HCT116 (cell line): ENCODE measurements at regions not wholly inside any gene's neighbourhood (a gene's known extent, or its start where the extent isn't known, plus 50 kb on each side); places are given as distances from the start of the nearest gene placed in this dataset.

Source experiments
- ATAC-seq: fragments of 200-7000 bp; cut with Tn5 transposase; 2 replicates; pipeline ENCODE4 v1.9.1; 2020; ENCODE audit warnings: mild to moderate bottlenecking, moderate library complexity
- BruUV-seq: library from RNA; stranded (reverse); fragments of 400-500 nt; replicated peaks from 2 replicates; lab custom pipeline; 2021; lab: Mats Ljungman, UMichigan
- CTCF ChIA-PET: fragments of 300-600 bp; sonication (Branson Sonifier 250); formaldehyde crosslinking; loops from one replicate; lab custom pipeline; 2021; ENCODE audit warnings: antibody characterized with exemption; lab: Charles Lee
- POLR2A ChIA-PET: fragments of 300-600, 350-600 bp; sonication (Branson Sonifier 250); formaldehyde crosslinking; loops from one replicate; lab custom pipeline; 2021; ENCODE audit warnings: antibody characterized with exemption; lab: Charles Lee
- RAD21 ChIA-PET, 2 experiments: fragments of 300-600 bp; sonication (Branson Sonifier 250); formaldehyde crosslinking; loops; one replicate each; lab custom pipeline; 2023; ENCODE audit warnings: low total read pairs in 2 of 2; ENCODE audit not compliant: uncharacterized antibody in 2 of 2, unreplicated experiment in 2 of 2, low non-redundant PET in 1 of 2; lab: Charles Lee
- DNase-seq: peaks from one replicate; pipeline ENCODE4 v3.0.0-alpha.2; 2010; ENCODE audit warnings: low read depth, low spot score
- H2AFZ ChIP-seq: fragments of 200-600 bp; shearing (Covaris generic), sonication (generic); 2 replicates; pipeline ENCODE4 v1.6.1; 2017; ENCODE audit warnings: low read depth, mixed run types, mixed read lengths, antibody characterized with exemption, low read length; ENCODE audit not compliant: poor library complexity, severe bottlenecking
- H3K27ac ChIP-seq: 2 replicates; pipeline ENCODE4 v1.5.1; 2012; ENCODE audit warnings: low read depth, low read length
- H3K27me3 ChIP-seq: fragments of 200-600 bp; sonication (generic); 2 replicates; pipeline ENCODE4 v1.6.1; 2016; ENCODE audit warnings: mixed run types, low read length, mixed read lengths; ENCODE audit not compliant: insufficient read depth
- H3K36me3 ChIP-seq, 2 experiments: fragments of 200-500 bp in 1 of 2; fragments of 200-600 bp in 1 of 2; sonication (Bioruptor generic) in 1 of 2; sonication (generic) in 1 of 2; 2 replicates each; pipeline versions ENCODE4 v1.5.1 to v1.6.1; 2014 to 2016; ENCODE audit warnings: low read length in 2 of 2, inconsistent platforms in 1 of 2, mixed read lengths in 1 of 2, mixed run types in 1 of 2; ENCODE audit not compliant: insufficient read depth in 2 of 2, control insufficient read depth in 1 of 2
- H3K4me1 ChIP-seq, 2 experiments: fragments of 200-600 bp in 1 of 2; sonication (generic) in 1 of 2; 2 replicates each; pipeline versions ENCODE4 v1.5.1 to v1.6.1; 2012 to 2017; ENCODE audit warnings: low read length in 2 of 2, inconsistent platforms in 1 of 2, mild to moderate bottlenecking in 1 of 2, mixed read lengths in 1 of 2, mixed run types in 1 of 2, moderate library complexity in 1 of 2; ENCODE audit not compliant: insufficient read depth in 2 of 2, control insufficient read depth in 1 of 2
- H3K4me2 ChIP-seq: fragments of 200-600 bp; sonication (generic); 2 replicates; pipeline ENCODE4 v1.6.1; 2017; ENCODE audit warnings: mixed run types, low read length, mixed read lengths
- H3K4me3 ChIP-seq, 2 experiments: fragments of 200-600 bp in 1 of 2; sonication (generic) in 1 of 2; replicated peaks in 1 of 2; 2 replicates each; pipeline ENCODE4 v1.5.1; 2011 to 2016; ENCODE audit warnings: low read length in 2 of 2, control low read depth in 1 of 2, low read depth in 1 of 2, mild to moderate bottlenecking in 1 of 2, mixed read lengths in 1 of 2, mixed run types in 1 of 2
- H3K79me2 ChIP-seq: fragments of 200-600 bp; sonication (generic); 2 replicates; pipeline ENCODE4 v1.6.1; 2017; ENCODE audit warnings: mild to moderate bottlenecking, mixed run types, low read length, moderate library complexity, mixed read lengths; ENCODE audit not compliant: insufficient read depth
- H3K9ac ChIP-seq: fragments of 200-600 bp; sonication (generic); 2 replicates; pipeline ENCODE4 v1.6.1; 2016; ENCODE audit warnings: low read length, mixed read lengths
- H3K9me2 ChIP-seq: fragments of 200-600 bp; sonication (generic), shearing (Covaris generic); 2 replicates; pipeline ENCODE4 v1.6.1; 2017; ENCODE audit warnings: mixed run types, mild to moderate bottlenecking, moderate library complexity; ENCODE audit not compliant: insufficient read depth
- H3K9me3 ChIP-seq, 2 experiments: fragments of 200-500 bp in 1 of 2; fragments of 200-600 bp in 1 of 2; sonication (Bioruptor generic) in 1 of 2; sonication (generic) in 1 of 2; 2 replicates each; pipeline ENCODE4 v1.6.1; 2014 to 2017; ENCODE audit warnings: low read length in 2 of 2, mixed read lengths in 2 of 2, inconsistent platforms in 1 of 2, low read depth in 1 of 2, mild to moderate bottlenecking in 1 of 2, mixed run types in 1 of 2, moderate library complexity in 1 of 2; ENCODE audit not compliant: control insufficient read depth in 1 of 2, insufficient read depth in 1 of 2
- H4K20me1 ChIP-seq: fragments of 200-600 bp; sonication (generic), shearing (Covaris generic); 2 replicates; pipeline ENCODE4 v1.6.1; 2017; ENCODE audit warnings: mixed run types, mild to moderate bottlenecking, moderate library complexity; ENCODE audit not compliant: insufficient read depth
- ATF3 ChIP-seq: IDR thresholded peaks from 2 replicates; pipeline ENCODE4 v1.6.1; 2012
- CBX3 ChIP-seq: IDR thresholded peaks from 2 replicates; pipeline ENCODE4 v1.6.1; 2012; ENCODE audit warnings: low read depth
- CEBPB ChIP-seq: IDR thresholded peaks from 2 replicates; pipeline ENCODE4 v1.6.1; 2012; ENCODE audit warnings: low read depth
- CTCF ChIP-seq, 3 experiments: fragments of 200-600 bp in 1 of 3; sonication (generic) in 1 of 3; IDR thresholded peaks in 2 of 3; conservative IDR thresholded peaks in 1 of 3; 2 replicates each; pipeline ENCODE4 v1.5.1; 2012 to 2017; ENCODE audit warnings: low read depth in 2 of 3, low read length in 2 of 3, antibody characterized with exemption in 1 of 3, borderline replicate concordance in 1 of 3, control low read depth in 1 of 3, mild to moderate bottlenecking in 1 of 3, mixed read lengths in 1 of 3, mixed run types in 1 of 3, moderate library complexity in 1 of 3; ENCODE audit not compliant: insufficient read depth in 1 of 3
- EGR1 ChIP-seq: IDR thresholded peaks from 2 replicates; pipeline ENCODE4 v1.6.1; 2012; ENCODE audit warnings: low read depth
- ELF1 ChIP-seq: IDR thresholded peaks from 2 replicates; pipeline ENCODE4 v1.6.1; 2012; ENCODE audit warnings: low read depth, borderline replicate concordance
- JUND ChIP-seq: IDR thresholded peaks from 2 replicates; pipeline ENCODE4 v1.6.1; 2012
- POLR2A ChIP-seq: IDR thresholded peaks from 2 replicates; pipeline ENCODE4 v1.7.0; 2011; ENCODE audit warnings: borderline replicate concordance; ENCODE audit not compliant: insufficient read depth, insufficient read length; ENCODE audit errors: extremely low read depth
- RAD21 ChIP-seq: IDR thresholded peaks from 2 replicates; pipeline ENCODE4 v1.6.1; 2012; ENCODE audit warnings: low read depth, mild to moderate bottlenecking
- REST ChIP-seq: IDR thresholded peaks from 2 replicates; pipeline ENCODE4 v1.6.1; 2012; ENCODE audit warnings: low read depth
- SIN3A ChIP-seq: IDR thresholded peaks from 2 replicates; pipeline ENCODE4 v1.6.1; 2012; ENCODE audit warnings: low read depth
- SP1 ChIP-seq: IDR thresholded peaks from 2 replicates; pipeline ENCODE4 v1.6.1; 2012; ENCODE audit warnings: low read depth
- SRF ChIP-seq: IDR thresholded peaks from 2 replicates; pipeline ENCODE4 v1.6.1; 2012; ENCODE audit warnings: low read depth
- TCF7L2 ChIP-seq: IDR thresholded peaks from 2 replicates; pipeline ENCODE4 v1.7.0; 2011; ENCODE audit warnings: borderline replicate concordance, inconsistent platforms; ENCODE audit not compliant: insufficient read depth, insufficient read length; ENCODE audit errors: extremely low read depth
- YY1 ChIP-seq: IDR thresholded peaks from 2 replicates; pipeline ENCODE4 v1.6.1; 2011; ENCODE audit warnings: low read length, low read depth, moderate library complexity, mild to moderate bottlenecking; ENCODE audit not compliant: insufficient replicate concordance; ENCODE audit errors: extremely low read depth
- ZNF274 ChIP-seq: fragments of 200-500 bp; sonication (Bioruptor generic); IDR thresholded peaks from 2 replicates; pipeline ENCODE4 v1.6.1; 2014; ENCODE audit warnings: mild to moderate bottlenecking, low read depth, low read length, inconsistent platforms
- intact Hi-C: fragments of 100-400 bp; cut with micrococcal nuclease; formaldehyde crosslinking; loops from 2 replicates; pipeline ENCODE4 v1.10.0; 2022

GRCh38 chr4:127006446-127006877, 626.3 kb upstream of the INTU start:
- RAD21 ChIA-PET: no interaction called here
- H3K36me3 ChIP-seq: no peaks in the 10 kb centered on the region
- no peak overlapping the region for H3K4me3 ChIP-seq
- H3K9me3 ChIP-seq: no peaks in the 10 kb centered on the region
- no peak for DNase-seq
- H3K79me2 ChIP-seq: no peaks in the 10 kb centered on the region
- no peaks in the 10 kb centered on the region for H3K27me3 ChIP-seq
- intact Hi-C loops: no loop called here
- H3K9me2 ChIP-seq: no peaks in the 10 kb centered on the region
- H3K9ac ChIP-seq: no peak overlapping the region
- CTCF ChIA-PET: no interaction called here
- H4K20me1 ChIP-seq: no peaks in the 10 kb centered on the region
- H3K4me2 ChIP-seq: no peak overlapping the region
- no peak overlapping the region for H3K27ac ChIP-seq
- H2AFZ ChIP-seq: no peak overlapping the region
- POLR2A ChIA-PET: no interaction called here
- no peak for TF ChIP-seq RAD21
- TF ChIP-seq ZNF274: no peak
- TF ChIP-seq ELF1: no peak
- no peak for TF ChIP-seq ATF3
- no peak for TF ChIP-seq CBX3
- TF ChIP-seq, all 23 proteins: peak for 0
- BruUV-seq: no TSS peak
- H3K4me1 ChIP-seq: no peaks in the 10 kb centered on the region
- no peak for ATAC-seq

GRCh38 chr4:127007305-127007704, 625.5 kb upstream of the INTU start:
- Histone ChIP-seq H3K27ac (no peak overlapping the region), H4K20me1 (no peaks in the 10 kb centered on the region), H3K79me2 (no peaks in the 10 kb centered on the region), H2AFZ (no peak overlapping the region), H3K9ac (no peak overlapping the region), H3K4me2 (no peak overlapping the region), H3K4me1 (no peaks in the 10 kb centered on the region), H3K4me3 (no peak overlapping the region), H3K27me3 (no peaks in the 10 kb centered on the region), H3K9me3 (no peaks in the 10 kb centered on the region), H3K9me2 (no peaks in the 10 kb centered on the region), H3K36me3 (no peaks in the 10 kb centered on the region)
- intact Hi-C loops: no loop called here
- RAD21 ChIA-PET: no interaction called here
- DNase-seq (no peak), ATAC-seq (no peak)
- TF ChIP-seq REST (no peak), ZNF274 (no peak), ELF1 (no peak), CTCF (IDR thresholded peaks at IDR 0.05 in 2 of 3, conservative IDR thresholded peaks at IDR 0.05 in 1 of 3; ENCODE audit: borderline replicate concordance in 1 of 3, insufficient read depth in 1 of 3, low read depth in 2 of 3, low read length in 2 of 3) (no peak), CEBPB (no peak), YY1 (no peak), TCF7L2 (no peak), JUND (no peak), POLR2A (no peak), EGR1 (no peak), SIN3A (no peak), SRF (no peak), SP1 (no peak)
- CTCF ChIA-PET: no interaction called here
- POLR2A ChIA-PET: no interaction called here
- no TSS peak for BruUV-seq
